ENCODE measurements at regions not wholly inside any gene's neighbourhood (a gene's known extent, or its start where the extent isn't known, plus 50 kb on each side); places are given as distances from the start of the nearest gene placed in this dataset.

GRCh38 chr16:64121473-64121872, 1000.4 kb downstream of the CDH11 start:
- no peak for TF ChIP-seq CTCF (IDR thresholded peaks at IDR 0.05)
- Histone ChIP-seq H3K27ac (no peak overlapping the region), H3K4me3 (no peak overlapping the region)
- DNase-seq (ENCODE audit: low spot score) = no peak

GRCh38 chr16:64116151-64116550, 1005.7 kb downstream of the CDH11 start:
- no peak overlapping the region for H3K27ac ChIP-seq
- TF ChIP-seq CTCF (IDR thresholded peaks at IDR 0.05) = no peak
- no peak for DNase-seq (ENCODE audit: low spot score)
- no peak overlapping the region for H3K4me3 ChIP-seq

- no peak for DNase-seq (ENCODE audit: low spot score)
- TF ChIP-seq CTCF (IDR thresholded peaks at IDR 0.05) = no peak
- Histone ChIP-seq H3K4me3 (no peak overlapping the region), H3K27ac (no peak overlapping the region)
Measured at GRCh38 chr16:64109241-64109640, 1012.6 kb downstream of the CDH11 start.

GRCh38 chr16:64102654-64103053, 1019.2 kb downstream of the CDH11 start:
- H3K4me3 ChIP-seq = no peak overlapping the region
- no peak for DNase-seq (ENCODE audit: low spot score)
- no peak overlapping the region for H3K27ac ChIP-seq
- TF ChIP-seq CTCF (IDR thresholded peaks at IDR 0.05) = no peak

GRCh38 chr16:64098451-64098850, 1023.4 kb downstream of the CDH11 start:
- Histone ChIP-seq H3K4me3 (no peak overlapping the region), H3K27ac (no peak overlapping the region)
- TF ChIP-seq CTCF (IDR thresholded peaks at IDR 0.05) = no peak
- no peak for DNase-seq (ENCODE audit: low spot score)

GRCh38 chr16:64096689-64097088, 1025.2 kb downstream of the CDH11 start:
- DNase-seq (ENCODE audit: low spot score) = no peak
- Histone ChIP-seq H3K27ac (no peak overlapping the region), H3K4me3 (no peak overlapping the region)
- no peak for TF ChIP-seq CTCF (IDR thresholded peaks at IDR 0.05)

- TF ChIP-seq CTCF (IDR thresholded peaks at IDR 0.05) = no peak
- DNase-seq (ENCODE audit: low spot score) = no peak
- Histone ChIP-seq H3K4me3 (no peak overlapping the region), H3K27ac (no peak overlapping the region)
Measured at GRCh38 chr16:64094992-64095634, 1026.8 kb downstream of the CDH11 start.
